EH (cell line): ENCODE measurements at regions not wholly inside any gene's neighbourhood (a gene's known extent, or its start where the extent isn't known, plus 50 kb on each side); places are given as distances from the start of the nearest gene placed in this dataset.
A peak's percentile ranks its signal among the peaks of the same experiment; 100 is the strongest.
"Not testable (repeated sequence)": the region's sequence is repeated elsewhere in the genome, so short reads cannot be mapped to it uniquely, and the experiment has no call there.

ENCODE experiments used
- DNase-seq: peaks from one replicate; pipeline ENCODE4 v3.0.0-alpha.2; 2015; ENCODE audit warnings: low read depth

- no peak for DNase-seq
Measured at GRCh38 chr13:50156561-50157127, 141.4 kb downstream of the KCNRG start.

GRCh38 chr13:50158385-50159165 is 143.3 kb downstream of the KCNRG start:
- no peak for DNase-seq

- DNase-seq: no peak
Measured at GRCh38 chr13:50159607-50160006, 144.4 kb downstream of the KCNRG start.

GRCh38 chr13:50161052-50161451 is 145.8 kb downstream of the KCNRG start:
- peak; percentile 24 for DNase-seq

GRCh38 chr13:50162001-50162400 is 146.8 kb downstream of the KCNRG start:
- no peak for DNase-seq

- no peak for DNase-seq
Measured at GRCh38 chr13:50162567-50162966, 147.3 kb downstream of the KCNRG start.

- no peak for DNase-seq
Measured at GRCh38 chr13:50167224-50167947, 152.1 kb downstream of the KCNRG start.

- no peak for DNase-seq
Measured at GRCh38 chr13:50167967-50168366, 152.7 kb downstream of the KCNRG start.

- no peak for DNase-seq
Measured at GRCh38 chr13:50168786-50169185, 153.5 kb downstream of the KCNRG start.

- peak; percentile 21 for DNase-seq
Measured at GRCh38 chr13:50170447-50171037, 155.3 kb downstream of the KCNRG start.

GRCh38 chr13:50171590-50172282 is 156.5 kb downstream of the KCNRG start:
- peak; percentile 18 for DNase-seq

- not testable (repeated sequence) for DNase-seq
Measured at GRCh38 chr13:50173045-50173444, 157.8 kb downstream of the KCNRG start.

- no peak for DNase-seq
Measured at GRCh38 chr13:50174630-50175029, 159.4 kb downstream of the KCNRG start.

- DNase-seq: no peak
Measured at GRCh38 chr13:50179977-50180376, 164.7 kb downstream of the KCNRG start.

GRCh38 chr13:50185769-50186763 is 170.8 kb downstream of the KCNRG start:
- not testable (repeated sequence) for DNase-seq

- DNase-seq: no peak
Measured at GRCh38 chr13:50187352-50188029, 172.2 kb downstream of the KCNRG start.

- DNase-seq: no peak
Measured at GRCh38 chr13:50188696-50189095, 173.5 kb downstream of the KCNRG start.

- no peak for DNase-seq
Measured at GRCh38 chr13:50189450-50189849, 174.2 kb downstream of the KCNRG start.

GRCh38 chr13:50191004-50191403 is 175.8 kb downstream of the KCNRG start:
- DNase-seq: no peak

- no peak for DNase-seq
Measured at GRCh38 chr13:50192272-50192813, 177.1 kb downstream of the KCNRG start.
